Smooth muscle cell (in vitro differentiated cells): ENCODE measurements at regions not wholly inside any gene's neighbourhood (a gene's known extent, or its start where the extent isn't known, plus 50 kb on each side); places are given as distances from the start of the nearest gene placed in this dataset.

ENCODE experiments used
- DNase-seq: peaks from one replicate; lab custom pipeline; 2025; ENCODE audit not compliant: unreplicated experiment; lab: John Stamatoyannopoulos, UW
- H2AFZ ChIP-seq: fragments of 200-600 bp; sonication (generic); 2 replicates; pipeline ENCODE4 v1.6.0; 2016; ENCODE audit warnings: antibody characterized with exemption, low read depth, mild to moderate bottlenecking
- H3F3A ChIP-seq: fragments of 200-600 bp; sonication (generic); 2 replicates; pipeline ENCODE4 v1.6.0; 2017; ENCODE audit warnings: antibody characterized with exemption, low read depth
- H3K27ac ChIP-seq: fragments of 200-600 bp; sonication (generic); 2 replicates; pipeline ENCODE4 v1.5.1; 2016; ENCODE audit warnings: low read depth, mild to moderate bottlenecking
- H3K27me3 ChIP-seq: fragments of 200-600 bp; sonication (generic); 2 replicates; pipeline ENCODE4 v1.6.1; 2016; ENCODE audit warnings: low read depth, mild to moderate bottlenecking
- H3K36me3 ChIP-seq: fragments of 200-600 bp; sonication (generic); 2 replicates; pipeline ENCODE4 v1.5.1; 2016; ENCODE audit warnings: low read depth
- H3K4me1 ChIP-seq: fragments of 200-600 bp; sonication (generic); 2 replicates; pipeline ENCODE4 v1.5.1; 2016; ENCODE audit warnings: low read depth
- H3K4me2 ChIP-seq: fragments of 200-600 bp; sonication (generic); 2 replicates; pipeline ENCODE4 v1.6.0; 2016; ENCODE audit warnings: mild to moderate bottlenecking
- H3K4me3 ChIP-seq: fragments of 200-600 bp; sonication (generic); 2 replicates; pipeline ENCODE4 v1.5.1; 2016; ENCODE audit warnings: mild to moderate bottlenecking
- H3K79me2 ChIP-seq: fragments of 200-600 bp; sonication (generic); 2 replicates; pipeline ENCODE4 v1.6.0; 2016; ENCODE audit warnings: low read depth, mild to moderate bottlenecking
- H3K9ac ChIP-seq: fragments of 200-600 bp; sonication (generic); 2 replicates; pipeline ENCODE4 v1.6.0; 2016; ENCODE audit warnings: low read depth
- H3K9me3 ChIP-seq: fragments of 200-600 bp; sonication (generic); replicated peaks from 2 replicates; pipeline ENCODE4 v1.5.1; 2016; ENCODE audit warnings: low read depth
- H4K20me1 ChIP-seq: fragments of 200-600 bp; sonication (generic); 2 replicates; pipeline ENCODE4 v1.6.0; 2016; ENCODE audit warnings: low read depth
- WGBS: methylation state at CpG from one replicate; pipeline ENCODE4 v1.1.7; 2016; ENCODE audit warnings: low lambda C conversion rate; 5-methylcytosine and 5-hydroxymethylcytosine counted together
- TF ChIP-seq, protein P1 (sequence below): fragments of 200-600 bp; sonication (generic); IDR thresholded peaks from 2 replicates; pipeline ENCODE4 v1.5.1; 2017; ENCODE audit warnings: borderline replicate concordance, mild to moderate bottlenecking, antibody characterized with exemption; ENCODE audit not compliant: insufficient read depth, poor library complexity, severe bottlenecking

DNA sequence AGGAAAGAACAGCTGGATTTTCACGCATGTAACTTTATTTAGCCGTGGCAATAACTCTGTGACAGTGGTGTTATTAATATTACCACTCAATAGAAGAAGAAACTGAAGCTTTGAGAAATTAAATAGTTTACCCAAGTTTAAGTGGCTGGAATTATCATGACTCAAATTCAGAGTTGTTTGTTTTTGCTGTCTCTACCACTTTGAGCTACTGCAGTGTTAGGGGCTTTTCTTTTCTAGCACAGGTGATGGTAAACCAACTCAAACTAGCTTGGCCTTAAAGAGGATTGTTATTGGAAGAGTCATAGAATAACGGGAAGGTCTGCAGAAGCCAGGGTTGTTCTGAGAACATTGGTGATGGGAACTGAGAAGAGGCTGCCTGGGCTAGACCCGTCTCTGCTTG, 66.0 kb upstream of the PREP start:
- 84% methylated on average over 4 of the region's 4 CpGs for WGBS
- H3K4me1 ChIP-seq = no peaks in the 10 kb centered on the region
- no peak overlapping the region for H3K4me3 ChIP-seq
- TF ChIP-seq, protein P1, sequence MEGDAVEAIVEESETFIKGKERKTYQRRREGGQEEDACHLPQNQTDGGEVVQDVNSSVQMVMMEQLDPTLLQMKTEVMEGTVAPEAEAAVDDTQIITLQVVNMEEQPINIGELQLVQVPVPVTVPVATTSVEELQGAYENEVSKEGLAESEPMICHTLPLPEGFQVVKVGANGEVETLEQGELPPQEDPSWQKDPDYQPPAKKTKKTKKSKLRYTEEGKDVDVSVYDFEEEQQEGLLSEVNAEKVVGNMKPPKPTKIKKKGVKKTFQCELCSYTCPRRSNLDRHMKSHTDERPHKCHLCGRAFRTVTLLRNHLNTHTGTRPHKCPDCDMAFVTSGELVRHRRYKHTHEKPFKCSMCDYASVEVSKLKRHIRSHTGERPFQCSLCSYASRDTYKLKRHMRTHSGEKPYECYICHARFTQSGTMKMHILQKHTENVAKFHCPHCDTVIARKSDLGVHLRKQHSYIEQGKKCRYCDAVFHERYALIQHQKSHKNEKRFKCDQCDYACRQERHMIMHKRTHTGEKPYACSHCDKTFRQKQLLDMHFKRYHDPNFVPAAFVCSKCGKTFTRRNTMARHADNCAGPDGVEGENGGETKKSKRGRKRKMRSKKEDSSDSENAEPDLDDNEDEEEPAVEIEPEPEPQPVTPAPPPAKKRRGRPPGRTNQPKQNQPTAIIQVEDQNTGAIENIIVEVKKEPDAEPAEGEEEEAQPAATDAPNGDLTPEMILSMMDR = no peak
- no peaks in the 10 kb centered on the region for H4K20me1 ChIP-seq
- peaks cover 6% of the 10 kb centered on the region for H3K27me3 ChIP-seq
- H3K9ac ChIP-seq = no peak overlapping the region
- no peaks in the 10 kb centered on the region for H3F3A ChIP-seq
- no peak for DNase-seq
- H3K4me2 ChIP-seq = no peak overlapping the region
- H3K27ac ChIP-seq = no peak overlapping the region
- H3K36me3 ChIP-seq = no peaks in the 10 kb centered on the region
- H3K79me2 ChIP-seq = no peaks in the 10 kb centered on the region
- no peak overlapping the region for H2AFZ ChIP-seq
- no peaks in the 10 kb centered on the region for H3K9me3 ChIP-seq

DNA sequence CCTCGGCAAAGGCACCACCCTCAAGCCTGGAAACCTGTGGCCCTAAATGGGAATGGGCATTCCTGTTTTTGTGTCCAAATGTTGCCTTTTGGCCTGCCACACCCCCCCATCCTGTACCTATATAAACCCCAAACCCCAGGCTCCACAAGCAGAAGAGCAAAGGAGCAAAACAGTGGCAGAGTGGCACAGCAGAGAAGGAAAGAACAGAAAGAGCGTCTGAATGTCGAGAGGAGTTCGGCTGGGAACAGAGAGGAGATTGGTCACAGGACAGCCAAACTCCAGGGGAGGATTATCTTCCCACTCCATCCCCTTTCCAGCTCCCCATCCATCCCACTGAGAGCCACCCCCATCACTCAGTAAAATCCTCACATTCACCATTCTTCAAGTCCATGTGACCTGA, 58.0 kb upstream of the PREP start:
- Histone ChIP-seq H3K9me3 (no peaks in the 10 kb centered on the region), H3K4me3 (no peak overlapping the region), H3K9ac (no peak overlapping the region), H3K27ac (no peak overlapping the region), H3K27me3 (no peaks in the 10 kb centered on the region), H4K20me1 (no peaks in the 10 kb centered on the region), H2AFZ (no peak overlapping the region), H3K4me1 (no peaks in the 10 kb centered on the region), H3K4me2 (no peak overlapping the region), H3K36me3 (no peaks in the 10 kb centered on the region), H3F3A (no peaks in the 10 kb centered on the region), H3K79me2 (no peaks in the 10 kb centered on the region)
- DNase-seq = no peak
- TF ChIP-seq, protein P1 = no peak
- 100% methylated on average over 4 of the region's 4 CpGs for WGBS

DNA sequence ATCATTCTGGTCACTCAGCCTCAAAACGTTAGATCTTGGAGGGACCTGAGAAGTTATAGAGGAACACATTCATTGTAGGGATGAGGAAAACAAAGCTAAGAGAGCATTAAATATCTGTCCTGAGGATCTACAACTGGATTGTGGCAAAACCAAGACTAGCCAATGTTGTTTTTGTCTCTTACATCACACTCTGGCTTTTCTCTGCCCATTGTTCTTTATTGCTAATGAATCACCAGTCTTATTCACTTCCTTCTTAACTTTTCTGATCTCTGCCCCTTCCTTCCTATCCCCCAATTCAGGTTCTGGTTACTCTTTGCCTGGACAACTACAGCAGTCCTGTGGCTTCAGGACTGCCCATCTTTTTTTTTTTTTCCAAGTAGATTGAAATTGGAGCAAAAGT, 57.0 kb upstream of the PREP start:
- no peak overlapping the region for H3K9ac ChIP-seq
- no peaks in the 10 kb centered on the region for H3K4me1 ChIP-seq
- H3K27ac ChIP-seq = no peak overlapping the region
- H3K27me3 ChIP-seq = no peaks in the 10 kb centered on the region
- H3K9me3 ChIP-seq = no peaks in the 10 kb centered on the region
- no peak overlapping the region for H3K4me2 ChIP-seq
- H3K4me3 ChIP-seq = no peak overlapping the region
- no peaks in the 10 kb centered on the region for H4K20me1 ChIP-seq
- no peak for DNase-seq
- no peaks in the 10 kb centered on the region for H3K79me2 ChIP-seq
- no peaks in the 10 kb centered on the region for H3F3A ChIP-seq
- WGBS = 82% methylated on average over 1 of the region's 1 CpG
- TF ChIP-seq, protein P1 = no peak
- H2AFZ ChIP-seq = no peak overlapping the region
- no peaks in the 10 kb centered on the region for H3K36me3 ChIP-seq

DNA sequence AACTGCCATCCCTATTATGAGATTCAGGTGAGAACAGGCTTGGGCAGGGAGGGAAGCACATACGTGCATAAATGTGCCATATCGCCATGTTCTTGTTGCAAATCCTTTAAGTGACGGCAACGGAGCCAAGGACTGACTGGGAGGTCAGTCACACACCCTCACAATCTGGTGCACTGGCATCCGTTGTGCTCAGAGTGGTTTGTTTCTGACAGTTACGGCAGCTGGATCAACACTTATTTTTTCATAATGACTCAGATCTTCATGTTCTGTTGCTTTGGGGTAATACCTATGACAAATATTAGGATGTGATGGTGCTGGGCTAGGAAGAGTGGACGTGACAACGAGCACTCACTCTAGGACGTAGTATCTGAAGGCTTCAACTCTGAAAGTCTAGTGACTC, 56.2 kb upstream of the PREP start:
- H3K4me1 ChIP-seq = no peaks in the 10 kb centered on the region
- no peak overlapping the region for H3K27ac ChIP-seq
- H3K9ac ChIP-seq = no peak overlapping the region

More for the DNA sequence above, 56.2 kb upstream of the PREP start:
- Histone ChIP-seq H3K79me2 (no peaks in the 10 kb centered on the region), H3K4me2 (no peak overlapping the region), H3K27me3 (no peaks in the 10 kb centered on the region), H2AFZ (no peak overlapping the region), H4K20me1 (no peaks in the 10 kb centered on the region), H3K4me3 (no peak overlapping the region), H3K9me3 (no peaks in the 10 kb centered on the region), H3F3A (no peaks in the 10 kb centered on the region), H3K36me3 (no peaks in the 10 kb centered on the region)
- no peak for DNase-seq
- 86% methylated on average over 9 of the region's 9 CpGs for WGBS
- TF ChIP-seq, protein P1 = no peak
